HepG2 (cell line): ENCODE measurements at regions not wholly inside any gene's neighbourhood (a gene's known extent, or its start where the extent isn't known, plus 50 kb on each side); places are given as distances from the start of the nearest gene placed in this dataset.

Source experiments
- ATAC-seq: fragments of 200-7000 bp; cut with Tn5 transposase; 3 replicates; pipeline ENCODE4 v1.9.1; 2020; ENCODE audit warnings: mild to moderate bottlenecking, moderate library complexity
- BruUV-seq: library from RNA; stranded (reverse); fragments of 400-500 nt; replicated peaks from 2 replicates; lab custom pipeline; 2021; lab: Mats Ljungman, UMichigan
- CTCF ChIA-PET: fragments of 300-600 bp; formaldehyde crosslinking; extraction: SDS; loops from one replicate; lab custom pipeline; 2021; ENCODE audit warnings: low total read pairs, inconsistent platforms, low intra/inter-chr PET ratio; lab: Yijun Ruan, JAX
- POLR2A ChIA-PET: fragments of 350-600 bp; sonication (Branson Sonifier 250); formaldehyde crosslinking; loops from one replicate; lab custom pipeline; 2020; ENCODE audit warnings: antibody characterized with exemption, inconsistent platforms; lab: Yijun Ruan, JAX
- DNase-seq: peaks from one replicate; pipeline ENCODE4 v3.0.0-alpha.2; 2015; ENCODE audit warnings: low spot score
- FAIRE-seq: peaks from 3 replicates; lab custom pipeline; 2011; peaks lifted over from hg19 to GRCh38; lab: Jason Lieb, UNC
- H2AFZ ChIP-seq: one replicate; pipeline ENCODE4 v1.6.1; 2011; ENCODE audit warnings: low read length, inconsistent platforms
- H3K27ac ChIP-seq: fragments of 300-600 bp; 3 replicates; pipeline ENCODE4 v1.8.0; 2011; ENCODE audit warnings: mixed run types, mild to moderate bottlenecking, mixed read lengths, low read length, inconsistent platforms; ENCODE audit not compliant: insufficient read depth; ENCODE audit errors: extremely low read length
- H3K27me3 ChIP-seq, 2 experiments: fragments of 200-600 bp in 1 of 2; 2 replicates in 1 of 2; 3 replicates in 1 of 2; pipeline versions ENCODE4 v1.6.0 to v1.8.0; 2011; ENCODE audit warnings: low read length in 2 of 2, mild to moderate bottlenecking in 2 of 2, moderate library complexity in 2 of 2, inconsistent platforms in 1 of 2; ENCODE audit not compliant: insufficient read depth in 2 of 2, control insufficient read depth in 1 of 2
- H3K36me3 ChIP-seq, 2 experiments: fragments of 200-600 bp in 1 of 2; replicated peaks in 1 of 2; 2 replicates in 1 of 2; 3 replicates in 1 of 2; pipeline versions ENCODE4 v1.5.1 to v1.8.0; 2011; ENCODE audit warnings: low read length in 2 of 2, inconsistent platforms in 1 of 2; ENCODE audit not compliant: insufficient read depth in 2 of 2, control insufficient read depth in 1 of 2
- H3K4me1 ChIP-seq: 2 replicates; pipeline ENCODE4 v1.5.1; 2012; ENCODE audit warnings: low read length, inconsistent platforms; ENCODE audit not compliant: insufficient read depth
- H3K4me2 ChIP-seq: 2 replicates; pipeline ENCODE4 v1.6.0; 2011; ENCODE audit warnings: low read depth, low read length, inconsistent platforms
- H3K4me3 ChIP-seq, 3 experiments: fragments of 200-600 bp in 1 of 3; sonication (generic), shearing (Covaris generic) in 1 of 3; replicated peaks in 1 of 3; 2 replicates each; pipeline ENCODE4 v1.5.1; 2011 to 2016; ENCODE audit warnings: low read length in 3 of 3, inconsistent platforms in 2 of 3, low read depth in 2 of 3, mild to moderate bottlenecking in 2 of 3, control low read depth in 1 of 3, mixed read lengths in 1 of 3; ENCODE audit not compliant: insufficient read depth in 1 of 3
- H3K79me2 ChIP-seq: one replicate; pipeline ENCODE4 v1.6.1; 2011; ENCODE audit warnings: low read length, inconsistent platforms; ENCODE audit not compliant: insufficient read depth
- H3K9ac ChIP-seq: 2 replicates; pipeline ENCODE4 v1.6.0; 2011; ENCODE audit warnings: mild to moderate bottlenecking, low read depth, low read length, inconsistent platforms; ENCODE audit not compliant: insufficient read depth
- H3K9me3 ChIP-seq: 2 replicates; pipeline ENCODE4 v1.5.1; 2012; ENCODE audit warnings: mild to moderate bottlenecking, low read length
- H4K20me1 ChIP-seq: 2 replicates; pipeline ENCODE4 v1.6.0; 2011; ENCODE audit warnings: inconsistent platforms, mild to moderate bottlenecking, low read length, moderate library complexity; ENCODE audit not compliant: insufficient read depth
- FOSL2 ChIP-seq: sonication (generic); formaldehyde crosslinking; IDR thresholded peaks from 2 replicates; pipeline ENCODE4 v1.4.0; 2020; ENCODE audit warnings: missing genetic modification reagents
- HNF1A ChIP-seq, 2 experiments: sonication (generic) in 1 of 2; formaldehyde crosslinking in 1 of 2; IDR thresholded peaks; 2 replicates each; pipeline versions ENCODE4 v1.4.0 to v1.6.1; 2016 to 2020; ENCODE audit warnings: borderline replicate concordance in 1 of 2, low read depth in 1 of 2, mild to moderate bottlenecking in 1 of 2, missing genetic modification reagents in 1 of 2
- MAX ChIP-seq: IDR thresholded peaks from 2 replicates; pipeline ENCODE4 v1.6.1; 2012; ENCODE audit warnings: inconsistent platforms
- MIXL1 ChIP-seq: IDR thresholded peaks from 2 replicates; pipeline ENCODE4 v1.6.1; 2016
- MXD3 ChIP-seq: IDR thresholded peaks from 2 replicates; pipeline ENCODE4 v1.6.1; 2016; ENCODE audit warnings: mild to moderate bottlenecking, missing biosample characterization, missing genetic modification reagents
- NFE2 ChIP-seq: sonication (generic); formaldehyde crosslinking; IDR thresholded peaks from 2 replicates; pipeline ENCODE4 v1.4.0; 2020; ENCODE audit warnings: missing genetic modification reagents
- RAD21 ChIP-seq: fragments of 450-650 bp; formaldehyde crosslinking; IDR thresholded peaks from 2 replicates; pipeline ENCODE4 v1.5.0; 2020; ENCODE audit warnings: mild to moderate bottlenecking
- RAD51 ChIP-seq: fragments of 450-650 bp; IDR thresholded peaks from 2 replicates; pipeline ENCODE4 v1.6.1; 2016; ENCODE audit warnings: borderline replicate concordance
- SALL1 ChIP-seq: sonication (generic); formaldehyde crosslinking; IDR thresholded peaks from 2 replicates; pipeline ENCODE4 v1.8.0; 2022; ENCODE audit warnings: mild to moderate bottlenecking, missing genetic modification reagents
- SMC3 ChIP-seq: IDR thresholded peaks from 2 replicates; pipeline ENCODE4 v1.6.1; 2011; ENCODE audit warnings: low read length, improper control_type of control experiment
- STAG1 ChIP-seq: sonication (generic); formaldehyde crosslinking; IDR thresholded peaks from 2 replicates; pipeline ENCODE4 v1.4.0; 2020; ENCODE audit warnings: missing genetic modification reagents
- TARDBP ChIP-seq: sonication (generic); formaldehyde crosslinking; IDR thresholded peaks from 2 replicates; pipeline ENCODE4 v1.8.0; 2022; ENCODE audit warnings: mild to moderate bottlenecking, missing genetic modification reagents
- ZBTB25 ChIP-seq: IDR thresholded peaks from 2 replicates; pipeline ENCODE4 v1.6.1; 2018; ENCODE audit warnings: missing genetic modification reagents
- ZIK1 ChIP-seq: sonication (generic); formaldehyde crosslinking; IDR thresholded peaks from 2 replicates; pipeline ENCODE4 v1.5.0; 2020; ENCODE audit warnings: mild to moderate bottlenecking, low read depth, missing genetic modification reagents, borderline replicate concordance
- ZKSCAN5 ChIP-seq: sonication (generic); formaldehyde crosslinking; IDR thresholded peaks from 2 replicates; pipeline ENCODE4 v1.5.1; 2020; ENCODE audit warnings: mild to moderate bottlenecking, missing genetic modification reagents
- ZNF230 ChIP-seq: sonication (generic); formaldehyde crosslinking; IDR thresholded peaks from 2 replicates; pipeline ENCODE4 v1.4.0; 2020; ENCODE audit warnings: mild to moderate bottlenecking, missing genetic modification reagents
- ZNF460 ChIP-seq: sonication (generic); formaldehyde crosslinking; IDR thresholded peaks from 2 replicates; pipeline ENCODE4 v1.5.1; 2020; ENCODE audit warnings: missing genetic modification reagents, mild to moderate bottlenecking, borderline replicate concordance
- ZNF652 ChIP-seq: IDR thresholded peaks from 2 replicates; pipeline ENCODE4 v1.6.1; 2016; ENCODE audit warnings: low read depth, borderline replicate concordance
- ZNF766 ChIP-seq: sonication (generic); formaldehyde crosslinking; IDR thresholded peaks from 2 replicates; pipeline ENCODE4 v1.5.0; 2020; ENCODE audit warnings: missing genetic modification reagents, borderline replicate concordance
- ZNF839 ChIP-seq: sonication (generic); formaldehyde crosslinking; IDR thresholded peaks from 2 replicates; pipeline ENCODE4 v1.4.0; 2020; ENCODE audit warnings: missing genetic modification reagents, mild to moderate bottlenecking, borderline replicate concordance
- WGBS: methylation state at CpG from one replicate; pipeline ENCODE4 v1.1.6; 2017; ENCODE audit warnings: low lambda C conversion rate; 5-methylcytosine and 5-hydroxymethylcytosine counted together
- in situ Hi-C: cut with HindIII; loops from 2 replicates; pipeline ENCODE4 v1.10.0; 2017; ENCODE audit warnings: low pct_unique_long_range_greater_than_20kb; ENCODE audit not compliant: extremely low pct_ligation_motif_present
- intact Hi-C: fragments of 100-400 bp; cut with micrococcal nuclease; formaldehyde crosslinking; loops from one replicate; pipeline ENCODE4 v1.10.0; 2022; ENCODE audit not compliant: unreplicated experiment

GRCh38 chr13:99442273-99442895 is 58.9 kb upstream of the TM9SF2 start:
- no peak overlapping the region for H2AFZ ChIP-seq
- CTCF ChIA-PET = interaction anchor here (2.1 kb wide), 1 partner anchor 64 kb away, joined by 10 read pairs; no protein-coding TSS in a partner anchor
- intact Hi-C loops = loop anchor here (1.0 to 2.0 kb wide), 2 partner anchors 64 to 174 kb away; no protein-coding TSS in a partner anchor
- TF ChIP-seq ZIK1 (CRISPR knock-in tag) = no peak
- no peak for TF ChIP-seq HNF1A (IDR thresholded peaks at IDR 0.05; ENCODE audit: low read depth)
- no peak for TF ChIP-seq HNF1A (CRISPR knock-in tag; IDR thresholded peaks at IDR 0.05; ENCODE audit: borderline replicate concordance)
- TF ChIP-seq SALL1 (CRISPR knock-in tag) = no peak
- no peak for TF ChIP-seq TARDBP
- TF ChIP-seq RAD21 = peak; percentile 62; the same call in 1 of the 2 replicates
- TF ChIP-seq ZNF460 (CRISPR knock-in tag) = no peak
- peak; percentile 23; the same call in 1 of the 2 replicates for TF ChIP-seq MIXL1 (CRISPR knock-in tag)
- TF ChIP-seq ZNF839 (CRISPR knock-in tag) = no peak
- TF ChIP-seq SMC3 = peak; percentile 64
- TF ChIP-seq RAD51 = no peak
- no peak for TF ChIP-seq ZKSCAN5 (CRISPR knock-in tag)
- no peak for TF ChIP-seq ZBTB25 (CRISPR knock-in tag)
- no peak for TF ChIP-seq FOSL2 (CRISPR knock-in tag)
- TF ChIP-seq MAX = no peak
- TF ChIP-seq STAG1 (CRISPR knock-in tag) = peak; percentile 74
- no peak for TF ChIP-seq ZNF766 (CRISPR knock-in tag)
- TF ChIP-seq ZNF230 (CRISPR knock-in tag) = no peak
- no peak for TF ChIP-seq MXD3 (CRISPR knock-in tag)
- TF ChIP-seq ZNF652 (CRISPR knock-in tag) = no peak
- TF ChIP-seq NFE2 = no peak

More at GRCh38 chr13:99442273-99442895, 58.9 kb upstream of the TM9SF2 start:
- Histone ChIP-seq H3K4me1 (peaks cover 18% of the 10 kb centered on the region; the same call in 1 of the 2 replicates), H3K4me2 (no peak overlapping the region), H3K9me3 (no peaks in the 10 kb centered on the region), H3K4me3 (no peak overlapping the region), H3K27me3 (peaks cover 0 to 22% of the 10 kb centered on the region in 2 experiments; a peak in 4 of 5 replicates), H3K36me3 (no peaks in the 10 kb centered on the region), H3K79me2 (no peaks in the 10 kb centered on the region), H3K27ac (no peak overlapping the region), H3K9ac (no peak overlapping the region), H4K20me1 (no peaks in the 10 kb centered on the region)
- peak; percentile 35 for DNase-seq
- peak; percentile 32; the same call in 1 of the 3 replicates for ATAC-seq
- FAIRE-seq = peak; percentile 23
- POLR2A ChIA-PET = no interaction called here
- BruUV-seq = no TSS peak
- in situ Hi-C loops = loop anchor here (5.0 kb wide), 1 partner anchor 60 kb away; the partner anchor contains the start of gene TM9SF2
- 61% methylated on average over 7 of the region's 7 CpGs for WGBS
